Right lobe of liver (tissue), 6 donors: ENCODE measurements at regions not wholly inside any gene's neighbourhood (a gene's known extent, or its start where the extent isn't known, plus 50 kb on each side); places are given as distances from the start of the nearest gene placed in this dataset.

Experiments
- ATAC-seq, 4 donors: fragments of 200-7000 bp; cut with Tn5 transposase; one replicate each; pipeline ENCODE4 v1.9.1; 2020; ENCODE audit warnings: mild to moderate bottlenecking in 4 of 4, moderate library complexity in 4 of 4
- DNase-seq, 3 donors: peaks; one replicate each; pipeline ENCODE4 v3.0.0-alpha.2; 2020
- H3K27ac ChIP-seq, 3 donors: fragments of 200-600 bp; one replicate each; pipeline ENCODE4 v1.8.0; 2022
- H3K27me3 ChIP-seq, 2 donors: fragments of 200-600 bp; one replicate each; pipeline ENCODE4 v1.8.0; 2022
- H3K36me3 ChIP-seq, 4 donors: fragments of 200-600 bp; sonication (generic) in 1 of 4; one replicate each; pipeline versions ENCODE4 v1.5.1 to v1.8.0; 2017 to 2022; ENCODE audit warnings: control low read depth in 1 of 4
- H3K4me1 ChIP-seq, 4 donors: fragments of 200-600 bp; sonication (generic) in 1 of 4; one replicate each; pipeline versions ENCODE4 v1.5.1 to v1.8.0; 2017 to 2022; ENCODE audit warnings: control low read depth in 1 of 4
- H3K4me3 ChIP-seq, 3 donors: fragments of 200-600 bp; one replicate each; pipeline ENCODE4 v1.8.0; 2022
- H3K9me3 ChIP-seq, 4 donors: fragments of 200-600 bp; sonication (generic) in 1 of 4; one replicate each; pipeline versions ENCODE4 v1.5.1 to v1.8.0; 2017 to 2022; ENCODE audit warnings: control low read depth in 1 of 4
- POLR2A ChIP-seq: fragments of 450-650 bp; IDR thresholded peaks from one replicate; pipeline ENCODE4 v1.6.1; 2017; ENCODE audit warnings: antibody characterized with exemption, mild to moderate bottlenecking
- WGBS: methylation state at CpG from one replicate; pipeline ENCODE4 v1.1.6; 2018; ENCODE audit warnings: low coverage, low lambda C conversion rate; ENCODE audit not compliant: insufficient coverage; ENCODE audit errors: missing lambda C conversion rate; 5-methylcytosine and 5-hydroxymethylcytosine counted together
- intact Hi-C, 2 donors: fragments of 100-400 bp; cut with DNase I; formaldehyde crosslinking; loops; one replicate each; pipeline versions ENCODE4 v1.11.2 to v1.14.1; 2022
- TF ChIP-seq, protein P1 (sequence below), 4 donors: fragments of 200-600 bp in 3 of 4; fragments of 450-650 bp in 1 of 4; IDR thresholded peaks; one replicate each; pipeline versions ENCODE4 v1.5.1 to v1.8.0; 2016 to 2022; ENCODE audit warnings: antibody characterized with exemption in 4 of 4, mild to moderate bottlenecking in 2 of 4
- donor health status: DM: no; HTN: yes; CAD: no.
- donor health status: DM: no; HTN: no; CAD: no.
- donor health status: DM: no; HTN: no; CAD: no.
- donor health status: DM: no; HTN: yes; CAD: no.
- donor health status: DM: no; HTN: yes; CAD: no.

GRCh38 chr15:79373113-79373512 lies 59.0 kb upstream of the MINAR1 start:
- H3K4me3 ChIP-seq, result no peak overlapping the region
- intact Hi-C loops, result no loop called here
- TF ChIP-seq POLR2A, result no peak
- TF ChIP-seq, protein P1, sequence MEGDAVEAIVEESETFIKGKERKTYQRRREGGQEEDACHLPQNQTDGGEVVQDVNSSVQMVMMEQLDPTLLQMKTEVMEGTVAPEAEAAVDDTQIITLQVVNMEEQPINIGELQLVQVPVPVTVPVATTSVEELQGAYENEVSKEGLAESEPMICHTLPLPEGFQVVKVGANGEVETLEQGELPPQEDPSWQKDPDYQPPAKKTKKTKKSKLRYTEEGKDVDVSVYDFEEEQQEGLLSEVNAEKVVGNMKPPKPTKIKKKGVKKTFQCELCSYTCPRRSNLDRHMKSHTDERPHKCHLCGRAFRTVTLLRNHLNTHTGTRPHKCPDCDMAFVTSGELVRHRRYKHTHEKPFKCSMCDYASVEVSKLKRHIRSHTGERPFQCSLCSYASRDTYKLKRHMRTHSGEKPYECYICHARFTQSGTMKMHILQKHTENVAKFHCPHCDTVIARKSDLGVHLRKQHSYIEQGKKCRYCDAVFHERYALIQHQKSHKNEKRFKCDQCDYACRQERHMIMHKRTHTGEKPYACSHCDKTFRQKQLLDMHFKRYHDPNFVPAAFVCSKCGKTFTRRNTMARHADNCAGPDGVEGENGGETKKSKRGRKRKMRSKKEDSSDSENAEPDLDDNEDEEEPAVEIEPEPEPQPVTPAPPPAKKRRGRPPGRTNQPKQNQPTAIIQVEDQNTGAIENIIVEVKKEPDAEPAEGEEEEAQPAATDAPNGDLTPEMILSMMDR (IDR thresholded peaks at IDR 0.05), result no peak
- no peaks in the 10 kb centered on the region for H3K36me3 ChIP-seq
- WGBS, result 50% methylated on average over 1 of the region's 1 CpG
- DNase-seq (no peak), ATAC-seq (no peak)
- H3K27me3 ChIP-seq, result no peaks in the 10 kb centered on the region
- H3K9me3 ChIP-seq, result no peaks in the 10 kb centered on the region
- H3K27ac ChIP-seq, result no peak overlapping the region
- H3K4me1 ChIP-seq, result no peaks in the 10 kb centered on the region

GRCh38 chr15:79373728-79374127 lies 58.4 kb upstream of the MINAR1 start:
- H3K4me3 ChIP-seq, result no peak overlapping the region
- DNase-seq, result no peak
- ATAC-seq, result no peak
- intact Hi-C loops, result no loop called here
- no peak overlapping the region for H3K27ac ChIP-seq
- H3K4me1 ChIP-seq, result no peaks in the 10 kb centered on the region
- WGBS, result 21% methylated on average over 2 of the region's 2 CpGs
- H3K9me3 ChIP-seq, result no peaks in the 10 kb centered on the region
- TF ChIP-seq POLR2A, result no peak
- TF ChIP-seq, protein P1 (IDR thresholded peaks at IDR 0.05), result no peak
- no peaks in the 10 kb centered on the region for H3K36me3 ChIP-seq
- no peaks in the 10 kb centered on the region for H3K27me3 ChIP-seq

DNA sequence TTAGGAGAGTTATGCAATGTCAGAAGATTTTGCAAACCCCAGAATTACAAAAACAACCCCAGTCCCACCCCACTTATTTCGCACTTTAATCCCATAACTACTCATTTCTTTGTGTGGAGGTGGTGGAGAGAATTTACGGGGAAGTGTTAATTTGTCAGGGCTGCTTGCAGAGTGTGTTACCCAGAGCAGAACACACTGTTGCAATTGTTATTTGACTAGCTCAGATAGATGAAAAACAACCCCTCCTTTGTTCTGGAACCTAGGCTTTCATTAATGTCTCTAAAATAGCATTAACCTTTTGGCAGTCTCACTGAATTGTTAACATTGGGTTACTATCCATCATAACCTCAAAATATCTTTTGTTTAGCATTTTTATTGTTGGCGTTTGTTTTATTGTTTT lies 55.8 kb upstream of the MINAR1 start:
- H3K4me1 ChIP-seq, result no peaks in the 10 kb centered on the region
- H3K27ac ChIP-seq, result no peak overlapping the region
- no peak overlapping the region for H3K4me3 ChIP-seq
- TF ChIP-seq POLR2A, result no peak
- TF ChIP-seq, protein P1 (IDR thresholded peaks at IDR 0.05), result no peak
- DNase-seq (no peak), ATAC-seq (no peak)
- no peaks in the 10 kb centered on the region for H3K36me3 ChIP-seq
- H3K27me3 ChIP-seq, result no peaks in the 10 kb centered on the region
- no peaks in the 10 kb centered on the region for H3K9me3 ChIP-seq
- intact Hi-C loops, result no loop called here
- WGBS, result 58% methylated on average over 3 of the region's 3 CpGs

GRCh38 chr15:79378394-79379109 lies 53.6 kb upstream of the MINAR1 start:
- no peak for DNase-seq
- Histone ChIP-seq H3K4me3 (no peak overlapping the region), H3K4me1 (no peaks in the 10 kb centered on the region), H3K36me3 (no peaks in the 10 kb centered on the region), H3K27me3 (no peaks in the 10 kb centered on the region), H3K27ac (no peak overlapping the region), H3K9me3 (no peaks in the 10 kb centered on the region)
- no peak for ATAC-seq
- TF ChIP-seq, protein P1 (IDR thresholded peaks at IDR 0.05), result no peak
- no peak for TF ChIP-seq POLR2A
- intact Hi-C loops, result no loop called here
- 74% methylated on average over 2 of the region's 3 CpGs for WGBS
